GM23338 (cell line): ENCODE measurements at regions not wholly inside any gene's neighbourhood (a gene's known extent, or its start where the extent isn't known, plus 50 kb on each side); places are given as distances from the start of the nearest gene placed in this dataset.

Source experiments
- ATAC-seq: fragments of 200-7000 bp; cut with Tn5 transposase; 3 replicates; pipeline ENCODE4 v1.9.1; 2020
- DNase-seq: peaks from one replicate; pipeline ENCODE4 v3.0.0-alpha.2; 2015; ENCODE audit warnings: low spot score
- H2AFZ ChIP-seq: fragments of 200-600 bp; sonication (generic); 2 replicates; pipeline ENCODE4 v1.8.0; 2016; ENCODE audit warnings: antibody characterized with exemption, mild to moderate bottlenecking, moderate library complexity
- H3F3A ChIP-seq: fragments of 200-600 bp; sonication (generic); replicated peaks from 2 replicates; pipeline ENCODE4 v1.8.0; 2017; ENCODE audit warnings: antibody characterized with exemption, mixed run types, low read depth
- H3K27ac ChIP-seq: fragments of 200-600 bp; sonication (generic); 2 replicates; pipeline ENCODE4 v1.6.1; 2016; ENCODE audit warnings: low read depth
- H3K27me3 ChIP-seq: fragments of 200-600 bp; sonication (generic); 2 replicates; pipeline ENCODE4 v1.8.0; 2016; ENCODE audit warnings: mild to moderate bottlenecking, mixed run types, moderate library complexity; ENCODE audit not compliant: insufficient read depth
- H3K36me3 ChIP-seq: fragments of 200-600 bp; sonication (generic); 2 replicates; pipeline ENCODE4 v1.8.0; 2016; ENCODE audit warnings: mild to moderate bottlenecking; ENCODE audit not compliant: insufficient read depth
- H3K4me1 ChIP-seq: fragments of 200-600 bp; sonication (generic); 2 replicates; pipeline ENCODE4 v1.8.0; 2016; ENCODE audit warnings: mild to moderate bottlenecking, moderate library complexity; ENCODE audit not compliant: insufficient read depth
- H3K4me2 ChIP-seq: fragments of 200-600 bp; sonication (generic); 2 replicates; pipeline ENCODE4 v1.7.1; 2017; ENCODE audit warnings: mixed run types
- H3K4me3 ChIP-seq: fragments of 200-600 bp; sonication (generic); 2 replicates; pipeline ENCODE4 v1.6.1; 2016; ENCODE audit warnings: mixed run types
- H3K79me2 ChIP-seq: fragments of 200-600 bp; sonication (generic); replicated peaks from 2 replicates; pipeline ENCODE4 v1.8.0; 2017; ENCODE audit warnings: mild to moderate bottlenecking; ENCODE audit not compliant: insufficient read depth
- H3K9me2 ChIP-seq: fragments of 200-600 bp; sonication (generic); 2 replicates; pipeline ENCODE4 v1.8.0; 2017; ENCODE audit not compliant: insufficient read depth
- H4K20me1 ChIP-seq: fragments of 200-600 bp; sonication (generic); replicated peaks from 2 replicates; pipeline ENCODE4 v1.8.0; 2017; ENCODE audit warnings: mild to moderate bottlenecking; ENCODE audit not compliant: insufficient read depth
- H3K27ac Mint-ChIP-seq: 2 replicates; pipeline ENCODE4 v1.8.0; 2020; ENCODE audit warnings: inconsistent platforms, mild to moderate bottlenecking, moderate library complexity, mixed read lengths
- H3K27me3 Mint-ChIP-seq: 3 replicates; pipeline ENCODE4 v1.8.0; 2022; ENCODE audit warnings: low read depth, mild to moderate bottlenecking, moderate library complexity, mixed read lengths, inconsistent platforms; ENCODE audit not compliant: insufficient read depth, poor library complexity
- H3K36me3 Mint-ChIP-seq: 3 replicates; pipeline ENCODE4 v1.8.0; 2021; ENCODE audit warnings: low read depth, mild to moderate bottlenecking, inconsistent platforms, moderate library complexity, mixed read lengths
- H3K4me1 Mint-ChIP-seq: 3 replicates; pipeline ENCODE4 v1.8.0; 2020; ENCODE audit warnings: mild to moderate bottlenecking, inconsistent platforms, mixed read lengths
- H3K4me3 Mint-ChIP-seq: 3 replicates; pipeline ENCODE4 v1.8.0; 2021; ENCODE audit warnings: moderate library complexity, mild to moderate bottlenecking, inconsistent platforms, mixed read lengths
- H3K9me3 Mint-ChIP-seq: 3 replicates; pipeline ENCODE4 v1.8.0; 2020; ENCODE audit warnings: moderate library complexity, mild to moderate bottlenecking, inconsistent platforms, mixed read lengths
- CTCF ChIP-seq, 2 experiments: fragments of 200-600 bp in 1 of 2; sonication (generic) in 1 of 2; conservative IDR thresholded peaks; 2 replicates each; pipeline versions ENCODE4 v1.5.1 to v1.6.1; 2016 to 2017; ENCODE audit warnings: antibody characterized with exemption in 2 of 2, low read depth in 2 of 2, mild to moderate bottlenecking in 2 of 2, moderate library complexity in 1 of 2
- ETS1 ChIP-seq: IDR thresholded peaks from 2 replicates; pipeline ENCODE4 v1.6.1; 2016; ENCODE audit warnings: antibody characterized with exemption
- EZH2 ChIP-seq: fragments of 200-600 bp; sonication (generic); IDR thresholded peaks from one replicate; pipeline ENCODE4 v1.8.0; 2017; ENCODE audit warnings: antibody characterized with exemption, mild to moderate bottlenecking, low read depth; ENCODE audit not compliant: unreplicated experiment
- EZH2phosphoT487 ChIP-seq: fragments of 200-600 bp; sonication (generic); IDR thresholded peaks from one replicate; pipeline ENCODE4 v1.8.1; 2018; ENCODE audit warnings: antibody characterized with exemption; ENCODE audit not compliant: unreplicated experiment
- JUNB ChIP-seq: IDR thresholded peaks from one replicate; pipeline ENCODE4 v1.6.1; 2016; ENCODE audit warnings: antibody characterized with exemption; ENCODE audit not compliant: unreplicated experiment
- POLR2AphosphoS5 ChIP-seq: IDR thresholded peaks from 2 replicates; pipeline ENCODE4 v1.6.1; 2016; ENCODE audit warnings: antibody characterized with exemption, low read depth
- ZNF331 ChIP-seq: fragments of 250-450 bp; sonication (Bioruptor Pico); IDR thresholded peaks from 2 replicates; pipeline ENCODE4 v1.5.0; 2020; ENCODE audit warnings: low read depth, mild to moderate bottlenecking, moderate library complexity
- ZNF462 ChIP-seq: fragments of 250-450 bp; sonication (Bioruptor Pico); IDR thresholded peaks from 2 replicates; pipeline ENCODE4 v1.5.0; 2020; ENCODE audit warnings: mild to moderate bottlenecking, moderate library complexity

- Mint-ChIP-seq H3K27me3 (peaks cover 47% of the 10 kb centered on the region), H3K9me3 (peaks cover 14% of the 10 kb centered on the region; the same call in 2 of the 3 replicates), H3K36me3 (peaks cover 10% of the 10 kb centered on the region; the same call in 1 of the 3 replicates), H3K27ac (no peak overlapping the region), H3K4me1 (peaks cover 15% of the 10 kb centered on the region), H3K4me3 (no peak overlapping the region)
- ATAC-seq: no peak
- Histone ChIP-seq H4K20me1 (no peaks in the 10 kb centered on the region), H3K79me2 (no peaks in the 10 kb centered on the region), H3K4me1 (peaks cover 3% of the 10 kb centered on the region; the same call in 1 of the 2 replicates), H3K9me2 (no peaks in the 10 kb centered on the region), H3K27ac (no peak overlapping the region), H3K4me2 (no peak overlapping the region), H3F3A (no peaks in the 10 kb centered on the region), H3K27me3 (peaks cover 63% of the 10 kb centered on the region), H3K4me3 (no peak overlapping the region), H3K36me3 (no peaks in the 10 kb centered on the region), H2AFZ (no peak overlapping the region)
- no peak for TF ChIP-seq CTCF (conservative IDR thresholded peaks at IDR 0.05; ENCODE audit: low read depth in 2 of 2)
- no peak for TF ChIP-seq EZH2
- no peak for TF ChIP-seq JUNB
- no peak for TF ChIP-seq ETS1
- no peak for TF ChIP-seq ZNF462
- no peak for TF ChIP-seq POLR2AphosphoS5
- TF ChIP-seq ZNF331 (CRISPR knock-in tag): no peak
- TF ChIP-seq EZH2phosphoT487: no peak
- no peak for DNase-seq
These were observed 213.7 kb downstream of the GXYLT1 start for GRCh38 chr12:41930866-41931437.
